Peyer's patch (tissue), 4 donors: ENCODE measurements at regions not wholly inside any gene's neighbourhood (a gene's known extent, or its start where the extent isn't known, plus 50 kb on each side); places are given as distances from the start of the nearest gene placed in this dataset.

Experiments
- CTCF ChIP-seq, 6 experiments: fragments of 450-650 bp in 4 of 6; fragments of 200-600 bp in 2 of 6; sonication (generic) in 1 of 6; IDR thresholded peaks; one replicate each; pipeline ENCODE4 v1.5.1; 2017 to 2019; ENCODE audit warnings: antibody characterized with exemption in 6 of 6, mild to moderate bottlenecking in 3 of 6, moderate library complexity in 1 of 6
- POLR2A ChIP-seq, 2 donors: fragments of 450-650 bp; IDR thresholded peaks; one replicate each; pipeline ENCODE4 v1.5.1; 2017; ENCODE audit warnings: antibody characterized with exemption in 2 of 2, mild to moderate bottlenecking in 2 of 2, moderate library complexity in 2 of 2

GRCh38 chr4:25524663-25525062 lies 131.0 kb upstream of the SLC34A2 start:
- TF ChIP-seq CTCF (IDR thresholded peaks at IDR 0.05) = no peak
- no peak for TF ChIP-seq POLR2A (IDR thresholded peaks at IDR 0.05)
